HuH-7 (cell line): ENCODE measurements at regions not wholly inside any gene's neighbourhood (a gene's known extent, or its start where the extent isn't known, plus 50 kb on each side); places are given as distances from the start of the nearest gene placed in this dataset.
"Not testable (repeated sequence)": the region's sequence is repeated elsewhere in the genome, so short reads cannot be mapped to it uniquely, and the experiment has no call there.

ENCODE experiments used
- DNase-seq: peaks from one replicate; pipeline ENCODE4 v3.0.0; 2011; ENCODE audit warnings: low spot score

GRCh38 chr13:90798381-90798780 lies 549.1 kb upstream of the MIR17HG start:
- DNase-seq, result no peak

- no peak for DNase-seq
These were observed 547.3 kb upstream of the MIR17HG start for GRCh38 chr13:90800082-90800746.

GRCh38 chr13:90801621-90802020 lies 545.9 kb upstream of the MIR17HG start:
- no peak for DNase-seq

GRCh38 chr13:90803210-90803609 lies 544.3 kb upstream of the MIR17HG start:
- no peak for DNase-seq

GRCh38 chr13:90806016-90806615 lies 541.4 kb upstream of the MIR17HG start:
- DNase-seq, result no peak

- no peak for DNase-seq
These were observed 540.6 kb upstream of the MIR17HG start for GRCh38 chr13:90806892-90807291.

- no peak for DNase-seq
These were observed 538.6 kb upstream of the MIR17HG start for GRCh38 chr13:90808838-90809237.

- no peak for DNase-seq
These were observed 523.5 kb upstream of the MIR17HG start for GRCh38 chr13:90824032-90824431.

- no peak for DNase-seq
These were observed 520.8 kb upstream of the MIR17HG start for GRCh38 chr13:90826688-90827087.

- DNase-seq, result no peak
These were observed 516.7 kb upstream of the MIR17HG start for GRCh38 chr13:90830782-90831181.

GRCh38 chr13:90833951-90834350 lies 513.5 kb upstream of the MIR17HG start:
- no peak for DNase-seq

- DNase-seq, result no peak
These were observed 512.8 kb upstream of the MIR17HG start for GRCh38 chr13:90834700-90835099.

GRCh38 chr13:90835826-90836225 lies 511.7 kb upstream of the MIR17HG start:
- DNase-seq, result no peak

- DNase-seq, result no peak
These were observed 509.0 kb upstream of the MIR17HG start for GRCh38 chr13:90838317-90838960.

- DNase-seq, result no peak
These were observed 508.4 kb upstream of the MIR17HG start for GRCh38 chr13:90839061-90839460.

GRCh38 chr13:90846936-90847335 lies 500.6 kb upstream of the MIR17HG start:
- no peak for DNase-seq

GRCh38 chr13:90853666-90854065 lies 493.8 kb upstream of the MIR17HG start:
- DNase-seq, result not testable (repeated sequence)

- DNase-seq, result no peak
These were observed 489.6 kb upstream of the MIR17HG start for GRCh38 chr13:90857921-90858320.

GRCh38 chr13:90866006-90866405 lies 481.5 kb upstream of the MIR17HG start:
- DNase-seq, result no peak

- peak; percentile 1 for DNase-seq
These were observed 480.2 kb upstream of the MIR17HG start for GRCh38 chr13:90867336-90867683.

- DNase-seq, result no peak
These were observed 479.1 kb upstream of the MIR17HG start for GRCh38 chr13:90868321-90868920.

- no peak for DNase-seq
These were observed 477.9 kb upstream of the MIR17HG start for GRCh38 chr13:90869580-90869979.

GRCh38 chr13:90872491-90873025 lies 474.9 kb upstream of the MIR17HG start:
- DNase-seq, result no peak
